ENCODE measurements at regions not wholly inside any gene's neighbourhood (a gene's known extent, or its start where the extent isn't known, plus 50 kb on each side); places are given as distances from the start of the nearest gene placed in this dataset.
"Not testable (repeated sequence)": the region's sequence is repeated elsewhere in the genome, so short reads cannot be mapped to it uniquely, and the experiment has no call there.

DNA sequence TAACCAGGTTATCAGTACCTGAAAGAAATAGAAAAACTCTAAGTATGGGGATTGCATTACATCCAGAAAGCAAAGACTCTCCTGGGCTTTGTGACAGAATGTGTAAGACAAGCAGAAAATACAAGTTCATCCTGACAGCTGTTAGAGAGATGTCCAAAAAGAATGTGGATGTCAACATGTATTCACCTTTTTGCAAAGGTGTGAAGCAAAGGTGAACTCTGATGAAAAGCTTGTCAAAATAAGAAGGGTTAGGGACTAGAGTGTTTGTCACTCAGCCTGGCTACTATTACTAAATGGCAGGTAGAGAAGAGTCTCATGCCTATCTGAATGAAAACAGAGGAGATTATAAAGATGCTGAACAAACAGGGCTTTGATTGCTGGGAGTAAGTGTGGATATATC is 527.6 kb upstream of the CA10 start:
- no peak for DNase-seq

DNA sequence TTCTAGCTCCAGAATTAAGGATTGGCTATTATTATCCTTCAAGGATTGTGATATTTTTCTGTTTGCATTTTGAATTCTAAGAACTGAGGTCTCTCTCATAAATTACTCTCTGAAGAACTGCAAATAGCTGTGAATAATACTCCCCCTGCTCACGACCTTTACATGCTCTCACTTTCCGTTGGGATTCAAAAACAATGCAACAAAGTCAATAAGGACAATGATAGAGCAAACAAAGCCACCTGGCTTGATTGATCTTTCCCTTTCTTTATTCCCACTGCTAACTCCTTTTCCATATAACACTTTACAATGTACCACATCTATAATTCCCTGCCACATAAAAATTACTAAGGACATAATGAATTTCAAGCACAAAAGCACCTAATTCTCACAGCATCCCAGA is 523.0 kb upstream of the CA10 start:
- DNase-seq: no peak

DNA sequence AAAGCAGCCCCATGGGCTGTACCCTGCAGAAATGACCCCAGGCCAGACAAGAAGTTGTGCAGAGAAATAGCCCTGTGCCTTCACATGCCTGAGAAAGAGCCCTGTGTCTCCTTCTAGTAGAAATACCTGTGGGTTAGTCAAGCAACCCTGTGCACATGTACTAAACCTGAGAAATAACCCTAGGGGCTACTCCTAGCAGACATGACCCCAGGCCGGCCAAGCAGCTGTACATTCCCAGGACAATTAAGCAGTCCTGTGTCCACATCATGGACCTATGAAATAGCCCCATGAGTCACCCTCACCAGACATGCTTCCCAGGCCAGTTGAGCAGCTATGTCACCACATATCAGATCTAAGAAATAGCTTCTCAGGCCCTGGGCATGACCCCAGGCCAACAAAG is 519.7 kb upstream of the CA10 start:
- DNase-seq: no peak

DNA sequence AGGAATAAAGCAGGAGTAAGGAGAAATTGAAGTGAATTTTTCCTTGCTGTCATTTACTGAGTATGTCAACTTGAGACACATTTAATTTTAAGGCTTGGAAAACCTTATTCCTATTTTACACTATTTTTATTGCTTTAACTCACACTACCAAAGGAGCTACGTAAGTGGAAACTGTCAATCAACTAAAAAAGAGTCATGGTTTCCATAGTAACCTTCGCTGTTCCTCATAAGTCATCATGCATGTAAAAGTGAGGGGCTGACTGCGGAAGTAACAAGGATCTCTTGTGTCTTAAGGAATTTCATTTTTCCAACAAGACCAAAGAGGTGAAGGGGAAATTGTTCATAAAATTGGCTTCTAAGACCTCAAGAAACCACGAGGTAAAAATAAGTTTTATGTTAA is 516.2 kb upstream of the CA10 start:
- DNase-seq: no peak

DNA sequence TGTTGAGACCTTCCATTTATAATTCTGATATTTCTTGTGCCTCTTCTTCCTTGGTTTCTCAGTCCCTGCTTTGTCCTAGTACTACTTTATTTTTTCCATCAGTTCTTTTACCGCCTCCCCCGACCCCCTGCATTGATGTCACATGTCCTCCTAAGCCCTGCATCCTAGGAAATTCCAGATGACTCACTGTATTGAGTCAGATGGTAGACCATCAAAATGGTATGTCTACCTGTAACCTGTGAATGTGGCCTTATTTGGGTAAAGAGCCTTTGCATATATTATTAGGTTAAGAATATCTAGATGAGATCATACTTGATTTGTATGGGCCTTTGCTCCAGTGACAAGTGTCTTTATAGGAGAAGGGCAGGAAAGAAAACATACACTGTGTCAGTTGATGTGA is 515.3 kb upstream of the CA10 start:
- DNase-seq: no peak

DNA sequence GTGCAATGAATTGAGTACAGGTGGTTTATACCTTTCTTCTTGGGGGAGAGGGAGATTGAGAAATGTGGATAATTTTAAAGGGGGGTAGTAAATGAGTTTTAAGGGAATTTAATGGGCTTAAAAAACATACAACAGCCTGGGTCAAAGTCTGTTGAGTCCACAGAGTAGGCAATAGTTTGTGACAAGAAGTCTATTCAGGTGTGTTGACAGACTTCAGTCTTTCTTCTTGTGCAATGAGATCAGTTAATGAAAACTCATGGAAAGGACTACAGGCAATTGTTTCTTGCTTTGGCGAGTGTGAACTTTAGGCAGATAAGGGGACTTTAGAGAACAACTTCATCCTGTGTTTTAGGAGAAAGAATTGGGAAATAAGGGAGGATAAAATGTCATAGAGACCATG is 507.8 kb upstream of the CA10 start:
- no peak for DNase-seq

DNA sequence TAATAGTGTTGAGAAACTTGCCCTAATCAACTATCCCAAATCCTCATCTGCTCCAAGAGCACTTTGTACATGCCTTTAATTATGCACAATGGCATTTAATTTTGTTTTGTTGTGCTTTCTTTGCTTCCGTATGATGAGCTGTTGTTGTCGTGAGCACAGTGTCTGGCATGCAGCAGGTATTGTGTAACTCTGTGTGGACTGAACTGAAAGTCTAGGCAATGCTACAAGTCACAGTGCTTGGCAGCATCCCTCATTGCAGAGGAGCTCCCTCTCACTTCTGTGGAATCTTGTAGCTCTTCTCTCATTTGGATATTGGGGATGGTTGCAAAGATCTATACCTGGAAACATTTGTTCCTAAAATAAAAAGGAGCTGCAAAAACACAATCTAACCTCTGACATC is 502.2 kb upstream of the CA10 start:
- DNase-seq: no peak

DNA sequence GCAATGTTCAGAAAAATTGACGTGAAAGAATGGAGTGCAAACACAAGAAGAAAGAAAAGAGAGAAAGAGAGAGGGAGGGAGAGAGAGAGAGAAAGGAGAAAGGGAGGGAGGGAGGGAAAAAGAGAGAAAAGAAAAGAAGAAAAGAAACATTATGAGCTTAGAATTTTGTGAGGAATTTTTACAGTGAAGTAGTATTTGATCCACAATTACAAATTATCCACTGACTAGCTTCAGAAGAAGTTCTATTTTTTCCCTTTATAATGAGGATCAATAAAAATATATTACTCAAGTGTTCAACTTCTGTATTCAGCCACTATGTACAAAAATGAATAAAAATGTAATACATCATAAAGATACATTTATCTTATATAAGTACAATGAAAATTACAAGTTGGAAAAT is 494.5 kb upstream of the CA10 start:
- DNase-seq: no peak

DNA sequence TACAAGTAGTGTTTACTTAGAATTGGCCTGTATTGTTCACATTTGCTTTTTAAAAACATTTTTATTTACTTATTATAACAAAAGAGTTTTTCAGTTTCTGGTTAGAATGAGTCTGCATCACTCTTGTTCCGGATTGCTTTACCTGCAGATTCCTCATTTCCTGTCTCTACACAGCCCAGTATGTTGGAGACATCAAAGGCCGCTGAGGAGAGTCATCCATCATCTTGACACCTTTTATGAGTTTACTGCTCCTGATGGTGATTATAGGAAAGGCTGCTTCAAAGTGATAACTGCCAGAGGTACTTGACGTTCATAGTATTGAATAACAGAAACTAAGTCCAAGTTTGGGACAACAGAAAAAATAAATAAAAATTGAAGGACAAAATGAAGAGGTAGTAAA is 490.5 kb upstream of the CA10 start:
- DNase-seq: no peak

DNA sequence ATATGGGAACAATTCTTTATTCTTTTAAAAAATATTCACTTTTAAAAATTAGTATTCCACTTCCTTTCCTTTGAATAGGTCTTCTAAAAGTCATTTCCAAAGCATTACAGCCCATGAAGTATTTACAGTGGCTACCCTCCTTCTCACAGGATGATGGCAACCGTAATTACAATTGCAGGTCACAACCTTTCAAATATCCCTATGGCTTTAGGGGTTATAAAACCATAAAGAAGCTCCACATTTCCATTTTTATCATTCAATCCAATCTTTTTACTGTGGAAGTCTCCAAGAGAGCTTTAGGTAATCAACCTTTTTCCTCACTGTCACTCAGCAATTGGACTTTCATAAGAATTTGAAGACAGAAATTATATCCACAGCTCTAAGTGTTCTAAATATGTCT is 488.9 kb upstream of the CA10 start:
- no peak for DNase-seq

DNA sequence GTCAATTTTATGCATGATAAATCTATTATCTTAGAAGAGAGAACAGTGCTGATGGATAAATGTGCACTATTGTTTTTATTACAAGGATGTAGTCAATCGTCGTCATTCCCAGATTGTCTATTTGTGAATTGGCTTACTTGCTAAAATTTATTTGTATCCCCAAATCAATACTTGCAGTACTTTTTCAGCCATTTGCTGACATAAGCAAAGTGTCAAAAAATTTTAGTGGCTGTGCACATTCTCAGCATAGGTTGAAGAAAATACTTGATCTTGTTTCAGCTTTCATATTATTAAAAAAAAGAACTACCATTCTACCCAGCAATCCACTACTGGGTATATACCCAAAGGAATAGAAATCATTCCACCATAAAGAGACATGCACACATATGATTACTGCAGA is 477.9 kb upstream of the CA10 start:
- no peak for DNase-seq

DNA sequence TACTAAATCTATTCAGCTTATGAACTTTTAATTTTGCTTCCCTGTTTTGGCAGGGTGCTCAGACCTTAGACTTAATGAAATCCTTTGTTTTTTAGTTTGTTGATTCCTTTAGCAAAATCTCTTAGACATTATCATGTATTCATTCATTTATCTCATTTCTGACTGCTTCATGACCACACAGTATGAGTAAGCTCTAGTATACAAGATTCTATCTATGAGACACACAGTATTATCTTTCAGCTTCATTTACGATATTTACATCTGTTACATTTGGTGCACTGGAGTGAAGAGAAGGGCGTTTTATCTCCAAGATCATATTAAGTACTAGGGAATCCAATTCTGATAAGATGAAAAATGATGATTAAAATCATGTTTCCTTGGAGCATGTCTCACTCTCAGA is 448.1 kb upstream of the CA10 start:
- DNase-seq: no peak

DNA sequence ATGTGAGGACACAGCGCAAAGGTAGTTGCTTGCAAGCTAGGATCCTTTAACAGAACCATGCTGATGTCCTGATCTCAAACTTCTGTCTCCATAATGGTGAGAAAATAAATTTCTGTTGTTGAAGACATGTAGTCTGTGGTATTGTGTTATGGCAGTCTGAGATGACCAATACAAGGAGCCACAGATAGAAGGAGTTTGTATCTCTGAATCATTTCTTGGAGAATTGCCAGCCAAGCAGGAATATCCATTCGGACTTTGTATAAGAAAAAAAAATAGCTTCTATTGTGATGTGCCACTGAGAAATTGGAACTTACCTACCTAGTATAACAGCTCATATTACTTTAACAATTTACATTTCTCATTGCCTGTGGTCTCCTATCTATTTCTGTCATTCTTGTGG is 447.6 kb upstream of the CA10 start:
- DNase-seq: no peak

DNA sequence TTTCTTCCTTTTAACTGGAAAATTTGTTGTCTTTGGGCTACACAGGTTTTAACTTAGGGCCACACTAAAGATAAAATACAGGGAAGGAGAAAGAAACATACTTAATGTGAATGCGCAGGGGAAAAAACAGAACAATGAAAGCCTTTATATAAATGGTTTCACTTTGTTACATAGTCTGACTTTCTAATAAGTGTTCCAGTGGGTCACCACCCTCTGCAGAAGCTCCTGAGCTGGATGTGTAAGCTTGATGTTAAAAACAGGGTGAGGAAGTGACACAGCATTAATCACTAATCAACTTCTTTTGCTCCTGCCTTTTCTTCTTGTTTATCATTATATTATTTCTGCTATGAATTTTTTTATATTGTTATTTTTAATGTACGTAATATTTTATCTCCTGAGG is 445.6 kb upstream of the CA10 start:
- DNase-seq: no peak

DNA sequence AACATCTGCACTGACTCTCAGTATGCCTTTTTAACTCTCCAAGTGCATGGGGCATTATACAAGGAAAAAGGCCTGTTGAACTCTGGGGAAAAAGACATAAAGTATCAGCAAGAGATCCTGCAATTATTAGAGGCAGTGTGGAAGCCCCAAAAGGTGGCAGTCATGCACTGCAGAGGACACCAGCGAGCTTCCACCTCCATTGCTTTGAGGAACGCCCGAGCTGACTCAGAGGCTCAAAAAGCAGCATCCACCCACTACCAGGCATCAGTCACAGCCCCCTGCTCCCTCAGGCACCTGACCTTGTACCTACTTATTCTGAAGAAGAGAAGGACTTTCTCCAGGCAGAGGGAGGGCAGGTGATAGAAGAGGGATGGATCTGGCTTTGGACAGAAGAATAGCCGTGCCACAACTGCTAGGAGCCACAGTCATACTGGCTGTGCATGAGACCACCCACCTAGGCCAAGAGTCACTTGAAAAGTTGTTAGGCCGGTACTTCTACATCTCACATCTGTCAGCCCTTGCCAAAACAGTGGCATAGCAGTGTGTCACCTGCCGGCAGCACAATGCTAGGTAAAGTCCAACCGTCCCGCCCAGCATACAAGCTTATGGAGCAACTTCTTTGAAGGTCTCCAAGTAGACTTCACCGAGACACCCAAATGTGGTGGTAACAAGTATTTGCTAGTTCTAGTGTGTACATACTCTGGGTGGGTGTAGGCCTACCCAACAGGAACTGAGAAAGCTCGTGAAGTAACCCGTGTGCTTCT is 439.1 kb upstream of the CA10 start:
- DNase-seq: not testable (repeated sequence)

DNA sequence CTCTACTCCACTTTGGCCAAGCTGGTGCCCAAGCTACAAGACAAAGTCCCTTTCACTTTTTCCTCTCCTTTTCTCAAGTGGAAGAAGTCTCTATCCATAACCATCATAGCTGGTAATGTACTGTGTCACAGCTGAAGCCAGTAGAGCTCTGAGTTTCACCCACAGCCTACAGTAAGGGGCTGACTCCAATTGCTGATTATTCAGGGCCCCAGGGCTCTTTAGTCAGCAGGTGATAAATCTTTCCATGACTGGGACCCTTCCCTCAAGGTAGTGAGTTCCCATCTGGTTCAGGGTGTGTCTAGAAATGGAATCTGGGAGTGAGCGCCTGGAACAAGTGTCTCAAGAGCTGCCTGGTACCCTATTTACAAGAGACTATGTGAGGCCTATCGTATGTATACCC is 436.0 kb upstream of the CA10 start:
- DNase-seq: no peak

DNA sequence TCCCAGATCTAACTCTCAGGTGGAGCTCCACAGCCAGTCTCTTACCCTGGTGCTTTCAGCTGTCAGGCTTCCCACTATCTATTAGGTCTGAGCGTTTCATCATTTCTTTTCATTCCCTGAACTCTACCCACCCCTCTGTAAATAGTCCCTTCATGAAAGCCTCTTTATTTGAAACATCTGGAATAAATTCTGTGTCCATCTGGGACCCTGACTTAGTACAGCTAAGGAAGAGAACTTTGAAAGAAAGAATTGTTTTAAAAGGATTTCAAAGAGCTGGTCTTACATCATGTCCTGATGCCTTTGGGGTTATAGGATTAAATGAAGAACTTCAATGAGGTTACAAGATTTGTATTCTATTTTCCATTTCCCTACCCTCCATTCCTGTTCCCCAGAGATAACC is 388.5 kb upstream of the CA10 start:
- DNase-seq: no peak

DNA sequence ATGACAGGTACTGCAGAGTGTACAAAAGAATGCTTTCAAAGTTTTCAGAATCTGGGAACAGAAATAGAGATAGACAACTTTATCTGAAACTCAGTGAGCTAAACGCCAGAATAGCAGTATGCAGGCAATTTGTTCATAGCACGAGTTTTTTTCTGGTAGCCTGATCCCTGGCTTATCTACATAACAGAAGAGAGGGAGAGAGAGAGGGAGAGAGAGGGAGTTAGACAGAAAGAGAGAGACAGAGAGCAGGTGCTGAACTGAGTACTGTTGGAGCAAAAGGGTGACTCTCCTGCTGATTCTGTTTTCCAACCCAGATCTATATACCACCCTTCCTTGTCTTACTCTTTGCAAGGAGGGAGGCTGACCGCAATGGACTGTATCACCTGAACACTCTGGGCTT is 388.0 kb upstream of the CA10 start:
- DNase-seq: no peak

DNA sequence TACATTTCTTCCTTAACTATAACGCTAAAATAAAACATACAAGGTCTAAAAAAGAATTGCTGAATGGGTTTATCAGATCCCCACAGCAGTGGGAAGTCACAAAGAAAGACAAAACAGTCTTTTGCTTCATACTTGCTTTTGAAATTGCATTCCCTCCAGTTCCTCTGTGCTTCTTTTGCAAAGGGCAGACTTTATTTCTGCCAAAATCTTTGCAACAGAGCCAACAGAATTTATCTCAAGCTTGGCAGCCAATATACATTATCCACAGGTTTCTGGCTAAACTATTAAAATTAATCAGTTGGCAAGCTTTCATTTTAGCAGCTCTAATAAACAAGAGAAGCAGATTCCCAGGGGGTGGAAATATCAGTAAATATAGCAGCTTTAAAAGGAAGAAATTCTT is 378.9 kb upstream of the CA10 start:
- DNase-seq: no peak

DNA sequence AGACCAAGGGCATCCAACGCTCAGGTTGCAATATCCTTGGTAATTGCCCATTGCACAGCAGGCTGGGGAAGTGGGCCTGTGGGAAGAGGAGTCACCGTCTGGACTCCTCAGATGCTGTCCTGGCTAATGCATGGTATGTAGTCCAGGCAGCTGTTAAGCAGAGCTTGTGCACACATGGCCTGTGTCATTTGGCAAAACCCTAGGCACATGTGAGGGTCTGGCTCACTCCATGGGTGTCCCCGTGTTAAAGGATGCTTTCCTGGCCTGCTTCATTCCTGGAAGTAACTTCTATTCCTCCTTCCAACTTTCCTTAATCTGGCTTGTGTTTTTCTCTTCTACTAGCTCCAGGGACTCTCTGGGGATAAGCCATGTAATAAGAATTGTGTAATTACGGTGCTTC is 378.0 kb upstream of the CA10 start:
- DNase-seq: no peak

DNA sequence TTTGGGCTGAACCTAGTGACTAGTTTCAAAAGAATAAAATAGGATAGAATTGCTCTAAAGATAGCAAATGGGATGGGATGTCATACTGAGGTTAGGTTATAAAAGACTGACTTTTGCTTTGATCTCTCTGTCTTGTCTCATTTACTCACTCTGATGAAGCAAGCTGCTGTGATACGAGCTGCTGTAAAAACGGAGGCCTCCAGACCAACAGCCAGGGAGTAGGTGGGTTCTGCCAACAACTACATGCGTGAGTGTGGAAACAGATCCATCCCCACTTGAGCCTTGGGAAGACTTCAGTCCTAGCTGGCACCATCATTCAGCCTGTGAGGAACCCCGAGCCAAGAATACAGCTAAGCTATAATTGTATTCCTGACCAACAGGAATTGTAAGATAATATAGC is 373.9 kb upstream of the CA10 start:
- no peak for DNase-seq

DNA sequence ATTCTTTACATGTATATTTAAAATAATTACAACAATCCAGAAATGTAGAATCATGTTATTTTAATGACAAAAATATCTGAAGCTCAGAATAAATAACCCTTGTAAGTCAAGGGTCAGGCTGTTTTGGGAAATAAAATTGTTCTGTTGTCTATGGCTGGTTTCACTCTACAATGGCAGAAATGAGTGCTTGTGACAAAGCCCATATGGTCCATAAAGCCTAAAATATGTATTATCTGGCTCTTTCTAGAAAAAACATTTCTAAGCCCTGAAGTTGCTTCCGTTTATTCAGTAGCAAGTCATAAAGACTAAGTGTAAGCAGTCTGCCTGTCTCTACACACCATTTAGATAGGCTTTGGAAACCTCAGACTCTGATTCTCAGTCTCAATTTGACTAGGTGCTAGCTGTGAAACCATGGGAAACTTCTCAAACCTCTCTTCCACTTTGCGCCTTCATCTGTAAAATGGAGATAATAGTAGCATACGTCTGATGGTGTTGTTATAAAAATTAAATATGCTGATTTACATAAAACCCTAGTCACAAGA is 365.7 kb upstream of the CA10 start:
- no peak for DNase-seq

DNA sequence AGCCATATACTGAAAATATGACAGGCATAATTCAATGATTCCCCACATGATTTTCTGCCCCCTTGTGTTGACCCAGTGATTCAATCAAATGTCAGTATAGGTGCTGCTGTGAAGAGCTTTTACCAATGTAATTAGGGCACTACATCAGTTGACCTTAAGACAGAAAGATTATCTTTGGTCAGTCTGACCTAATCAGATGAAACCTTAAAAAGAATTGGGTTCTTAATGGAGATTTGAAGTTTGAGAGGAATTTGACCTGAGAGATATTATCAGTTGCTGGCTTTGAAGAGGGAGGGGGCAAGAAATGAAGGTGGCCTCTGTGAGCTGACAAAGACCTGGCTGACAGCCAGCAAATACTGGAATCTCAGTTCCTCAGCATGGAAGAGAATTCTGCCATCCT is 358.7 kb upstream of the CA10 start:
- no peak for DNase-seq

DNA sequence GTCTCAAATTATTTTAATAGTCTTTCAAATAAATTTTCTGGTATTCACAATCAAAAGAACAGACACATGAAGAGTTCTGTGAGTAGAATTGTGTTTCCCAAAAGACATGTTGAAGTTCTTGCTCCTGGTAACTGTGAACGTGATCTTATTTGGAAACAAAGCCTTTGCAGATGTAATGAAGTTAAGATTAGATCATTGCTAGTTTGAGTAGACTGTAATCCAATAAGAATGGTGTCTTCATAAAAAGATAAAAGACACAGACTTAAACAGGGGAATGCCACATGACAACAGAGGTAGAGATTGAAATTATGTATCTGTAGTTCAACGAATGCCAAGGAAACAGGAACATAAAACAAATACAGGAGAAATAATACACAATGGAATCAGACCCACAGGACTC is 357.4 kb upstream of the CA10 start:
- DNase-seq: no peak

DNA sequence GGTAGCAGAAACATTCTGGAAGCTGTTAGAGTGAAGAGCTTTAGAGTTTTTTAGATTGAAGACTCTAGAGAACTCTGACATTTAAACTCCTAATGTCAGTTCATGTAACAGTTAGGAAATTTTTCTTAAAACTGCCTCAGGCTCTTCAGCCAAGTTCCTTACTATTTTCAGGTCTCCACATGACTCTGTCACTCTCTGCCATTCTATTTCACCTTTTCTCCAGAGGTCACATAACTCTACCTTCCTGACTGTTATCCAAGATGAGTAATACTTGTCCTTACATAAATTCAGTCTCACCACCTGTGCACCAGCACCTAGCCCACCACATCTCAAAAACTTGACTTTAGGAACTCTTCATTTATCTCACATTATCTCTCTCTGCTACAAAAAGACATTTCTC is 347.1 kb upstream of the CA10 start:
- DNase-seq: no peak

DNA sequence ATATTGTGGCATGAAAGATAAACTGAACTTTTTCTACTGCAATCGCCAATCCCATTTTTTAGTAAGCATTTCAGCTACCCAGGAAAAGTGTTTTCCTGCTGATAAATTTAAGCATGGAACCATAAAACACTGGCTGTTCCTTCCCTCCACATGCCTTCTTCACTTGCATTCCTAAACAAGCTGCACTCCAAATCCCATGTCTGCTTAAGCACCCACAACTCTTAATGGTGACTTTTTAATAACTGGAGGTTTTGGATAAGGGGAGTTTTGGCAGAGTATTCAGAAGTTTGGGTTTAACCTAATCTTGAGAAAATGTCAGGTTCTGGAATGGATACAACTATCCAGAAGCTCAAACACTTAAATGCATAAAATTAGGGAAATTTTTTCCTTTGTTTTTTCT is 345.6 kb upstream of the CA10 start:
- no peak for DNase-seq

Measured in RPMI8226 (cell line).